HT1080 (cell line): ENCODE measurements at regions not wholly inside any gene's neighbourhood (a gene's known extent, or its start where the extent isn't known, plus 50 kb on each side); places are given as distances from the start of the nearest gene placed in this dataset.

Source experiments
- DNase-seq: peaks from one replicate; pipeline ENCODE4 v3.0.0-alpha.2; 2015; ENCODE audit warnings: low read depth

DNA sequence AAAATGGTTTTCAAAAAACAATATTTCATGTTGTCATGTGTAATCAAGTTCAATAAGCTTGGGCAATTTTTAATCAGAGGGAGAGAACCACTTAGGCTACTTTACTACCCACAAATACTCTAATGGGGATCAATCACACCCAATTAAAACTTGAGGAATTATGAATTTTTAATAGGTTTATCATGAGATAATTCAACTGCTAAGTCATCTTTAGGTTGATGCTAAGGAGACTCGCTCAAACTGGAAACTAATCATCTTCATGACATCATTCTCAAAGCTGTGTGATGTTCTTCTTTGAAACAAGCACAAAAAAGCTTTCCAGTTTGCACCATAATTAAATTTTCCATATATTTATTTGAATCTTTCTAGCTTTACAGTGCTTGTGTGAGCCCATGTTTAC is 867.5 kb downstream of the MAT2B start:
- DNase-seq, result no peak

DNA sequence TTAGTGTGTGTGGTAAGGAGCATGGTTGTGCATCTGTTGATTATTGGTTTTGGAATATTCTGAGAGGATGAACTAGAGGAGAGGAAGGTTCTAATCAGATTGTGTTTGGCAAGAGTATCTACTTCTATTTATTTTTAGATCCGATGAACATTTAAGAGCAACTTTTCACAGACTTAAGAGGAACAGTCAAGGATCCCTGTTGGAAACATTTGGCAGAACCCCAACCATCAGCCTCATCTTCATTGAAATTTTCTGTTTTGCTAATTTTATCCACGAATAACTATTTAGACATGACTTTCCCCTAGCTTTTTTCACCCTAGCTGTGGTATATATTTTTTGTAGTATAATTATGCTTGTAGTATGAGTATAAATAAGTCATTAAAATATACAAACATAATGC is 868.5 kb downstream of the MAT2B start:
- no peak for DNase-seq

DNA sequence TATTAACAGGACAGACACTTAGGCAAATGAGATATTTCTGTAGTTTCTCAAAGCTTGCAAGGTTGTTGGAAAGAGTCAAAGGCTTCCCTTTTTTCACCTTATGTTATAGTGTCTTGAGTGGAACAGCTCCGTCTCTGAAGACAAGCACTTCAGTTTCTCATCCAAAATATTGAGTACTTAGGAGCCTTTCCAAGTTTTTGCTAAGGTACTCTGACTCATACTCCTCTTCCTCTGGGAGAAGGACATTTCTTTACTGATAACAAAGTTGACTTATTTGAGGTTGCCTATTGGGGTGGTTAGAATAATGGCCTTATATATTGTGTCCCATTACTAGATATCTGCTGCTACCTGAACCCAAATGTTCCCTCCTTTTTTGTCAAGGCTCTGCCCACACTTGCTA is 869.6 kb downstream of the MAT2B start:
- peak; percentile 7 for DNase-seq

GRCh38 chr5:164376843-164377242 is 871.4 kb downstream of the MAT2B start:
- no peak for DNase-seq

GRCh38 chr5:164377746-164378145 is 872.3 kb downstream of the MAT2B start:
- DNase-seq, result no peak

- DNase-seq, result no peak
Measured at GRCh38 chr5:164383662-164384061, 878.2 kb downstream of the MAT2B start.

DNA sequence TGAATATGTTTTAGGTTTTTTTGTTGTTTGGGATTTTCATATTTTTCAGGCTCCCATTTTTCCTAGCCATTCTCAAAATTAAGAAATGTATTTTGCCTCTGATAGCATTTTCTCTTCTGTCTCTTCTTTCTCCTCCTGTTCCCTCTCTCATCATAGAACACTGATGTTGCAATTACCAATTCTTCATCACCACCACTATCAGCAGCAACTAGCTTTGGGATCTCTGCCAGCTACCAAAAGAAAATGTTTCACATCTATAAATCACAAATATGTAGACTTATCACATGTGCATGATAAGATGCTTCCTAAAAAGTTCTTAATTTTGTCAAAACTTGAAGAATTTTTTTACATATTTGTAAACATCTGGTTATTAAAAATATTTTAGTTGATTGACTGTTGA is 887.1 kb downstream of the MAT2B start:
- no peak for DNase-seq

GRCh38 chr5:164394686-164395194 is 889.3 kb downstream of the MAT2B start:
- DNase-seq, result no peak

DNA sequence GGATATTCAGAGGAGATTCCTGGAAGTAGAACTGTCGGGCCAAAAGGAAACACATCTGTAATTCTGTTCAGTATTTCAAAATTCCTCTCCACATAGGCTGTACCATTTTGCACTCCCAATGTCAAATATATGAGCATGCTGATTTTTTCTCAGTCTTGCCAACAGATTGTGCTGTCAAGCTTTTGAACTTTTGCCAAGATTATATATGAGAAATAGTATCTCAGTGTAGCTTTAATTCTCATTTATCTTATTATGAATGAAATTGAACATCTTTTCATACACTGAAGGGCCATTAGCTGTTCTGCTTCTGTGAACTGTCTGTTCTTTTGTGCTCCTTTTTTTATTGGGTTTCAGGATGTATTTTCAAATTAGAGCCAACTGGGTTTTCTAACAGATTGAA is 907.1 kb downstream of the MAT2B start:
- DNase-seq, result no peak

- no peak for DNase-seq
Measured at GRCh38 chr5:164420161-164420560, 914.7 kb downstream of the MAT2B start.

DNA sequence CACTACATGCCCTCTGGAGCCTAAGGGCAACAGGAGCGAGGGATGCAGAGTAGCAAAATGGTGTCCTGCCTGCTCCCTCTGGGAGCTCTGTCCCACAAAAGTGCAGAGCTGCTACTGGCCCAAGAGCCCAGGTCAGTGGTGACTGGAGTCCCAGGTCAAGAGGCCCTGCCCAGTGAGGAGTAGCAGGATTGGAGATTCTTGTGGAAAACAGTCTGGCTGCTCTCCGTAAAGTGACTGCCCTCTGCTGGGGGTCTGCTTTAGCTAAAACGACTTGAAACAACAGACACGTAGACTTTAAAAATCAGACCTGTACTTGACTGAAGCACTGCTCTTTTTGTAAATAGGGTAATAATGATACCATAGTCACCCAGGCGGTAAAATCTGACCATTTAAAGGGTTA is 917.0 kb downstream of the MAT2B start:
- peak; percentile 36 for DNase-seq

- DNase-seq, result no peak
Measured at GRCh38 chr5:164431634-164432304, 926.4 kb downstream of the MAT2B start.

GRCh38 chr5:164433106-164433870 is 927.9 kb downstream of the MAT2B start:
- DNase-seq, result no peak

DNA sequence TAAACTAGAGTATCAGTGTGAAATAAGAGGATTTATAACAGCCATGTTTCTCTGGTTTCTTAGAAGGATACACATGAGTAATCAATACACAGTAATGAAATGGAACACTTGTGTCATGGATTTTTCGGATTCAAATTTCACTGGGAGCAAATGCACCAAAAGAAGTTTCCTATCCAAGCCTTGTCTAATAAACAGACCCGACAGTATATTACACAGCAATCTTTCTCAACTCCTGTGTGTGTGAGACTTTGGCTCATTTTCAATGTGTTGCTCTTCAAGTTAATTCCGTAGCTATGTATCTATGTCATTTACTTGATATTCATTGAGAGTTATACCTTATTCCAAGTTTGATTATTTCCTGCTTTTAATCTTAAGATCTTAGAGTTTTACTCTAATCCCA is 930.2 kb downstream of the MAT2B start:
- no peak for DNase-seq

DNA sequence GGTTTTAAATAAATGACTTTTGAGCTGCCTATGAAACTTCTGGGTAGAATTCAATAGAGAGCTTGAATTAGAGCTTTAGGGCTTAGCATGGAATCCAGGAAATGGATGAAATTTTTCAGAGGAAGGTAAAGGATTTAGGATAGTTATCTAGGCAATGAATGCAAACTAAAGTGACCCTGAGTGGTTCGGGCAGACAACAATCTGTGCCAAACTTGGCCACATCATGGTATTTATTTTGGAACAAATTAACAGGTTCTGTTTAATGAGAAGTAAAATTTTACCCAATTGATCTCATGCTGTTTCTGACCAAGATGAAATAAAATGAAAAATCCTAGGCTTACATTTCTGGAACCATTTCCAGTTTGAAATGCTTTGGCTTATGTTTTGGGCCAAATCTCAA is 934.4 kb downstream of the MAT2B start:
- DNase-seq, result no peak

- DNase-seq, result no peak
Measured at GRCh38 chr5:164449460-164449859, 944.0 kb downstream of the MAT2B start.

GRCh38 chr5:164466033-164466432 is 960.6 kb downstream of the MAT2B start:
- DNase-seq, result no peak

DNA sequence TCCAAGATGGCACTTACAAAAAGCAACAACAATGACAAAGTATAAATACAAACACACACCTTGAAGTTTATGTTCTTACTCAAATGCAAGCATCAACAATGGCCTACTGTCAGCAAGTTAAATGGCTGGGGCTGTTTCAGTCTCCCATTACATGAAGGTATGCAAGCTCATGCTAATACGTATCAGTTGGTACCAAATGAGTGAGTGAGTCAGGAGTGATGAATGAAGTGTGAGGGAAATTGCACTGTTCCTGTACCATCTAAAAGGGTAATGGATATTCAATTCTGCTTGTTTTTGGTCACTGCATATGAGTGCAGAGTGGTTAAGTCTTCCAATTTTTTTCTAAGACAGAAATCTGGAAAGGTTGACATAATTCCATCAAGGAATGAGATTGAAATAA is 964.9 kb downstream of the MAT2B start:
- no peak for DNase-seq

DNA sequence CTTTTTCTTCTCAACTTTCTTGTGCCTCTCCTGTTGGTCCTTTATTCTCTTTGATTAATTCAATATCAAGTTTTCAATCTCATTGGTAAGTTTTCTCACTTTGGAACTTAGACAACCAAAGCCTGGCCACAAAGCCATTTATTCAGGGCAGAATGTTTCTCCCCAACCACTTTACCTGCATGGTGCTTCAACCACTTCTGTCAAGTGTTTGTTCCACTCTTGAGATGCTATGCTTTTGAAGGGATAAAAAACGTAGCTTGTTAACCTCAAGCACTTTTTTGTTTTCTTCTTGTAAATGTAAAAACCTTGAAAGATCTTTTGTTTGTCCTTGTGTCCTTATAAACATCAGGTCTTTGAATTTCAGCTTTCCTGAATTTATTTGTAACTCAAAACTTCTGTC is 966.7 kb downstream of the MAT2B start:
- DNase-seq, result no peak

GRCh38 chr5:164475339-164475977 is 970.0 kb downstream of the MAT2B start:
- DNase-seq, result peak; percentile 13

GRCh38 chr5:164481270-164481669 is 975.9 kb downstream of the MAT2B start:
- DNase-seq, result no peak

- no peak for DNase-seq
Measured at GRCh38 chr5:164482351-164482750, 976.9 kb downstream of the MAT2B start.
